Mucosa of descending colon (tissue), 3 donors: ENCODE measurements at regions not wholly inside any gene's neighbourhood (a gene's known extent, or its start where the extent isn't known, plus 50 kb on each side); places are given as distances from the start of the nearest gene placed in this dataset.
"Not testable (repeated sequence)": the region's sequence is repeated elsewhere in the genome, so short reads cannot be mapped to it uniquely, and the experiment has no call there.

ENCODE experiments used
- ATAC-seq: fragments of 200-7000 bp; cut with Tn5 transposase; one replicate; pipeline ENCODE4 v1.9.1; 2020; ENCODE audit warnings: mild to moderate bottlenecking, moderate library complexity
- DNase-seq, 3 donors: peaks; one replicate each; pipeline ENCODE4 v3.0.0-alpha.2; 2020
- H3K36me3 ChIP-seq: fragments of 200-600 bp; one replicate; pipeline ENCODE4 v1.8.0; 2021; ENCODE audit warnings: low read depth, mild to moderate bottlenecking
- H3K4me1 ChIP-seq: fragments of 200-600 bp; one replicate; pipeline ENCODE4 v1.8.0; 2021; ENCODE audit warnings: low read depth, mild to moderate bottlenecking
- H3K4me3 ChIP-seq: fragments of 200-600 bp; one replicate; pipeline ENCODE4 v1.8.0; 2021; ENCODE audit warnings: mild to moderate bottlenecking
- H3K9me3 ChIP-seq: fragments of 200-600 bp; one replicate; pipeline ENCODE4 v1.8.0; 2021; ENCODE audit warnings: mild to moderate bottlenecking
- intact Hi-C, 2 donors: fragments of 100-400 bp; cut with DNase I in 1 of 2; cut with micrococcal nuclease in 1 of 2; formaldehyde crosslinking; loops; one replicate each; pipeline versions ENCODE4 v1.11.0 to v1.11.1; 2022; cut with DNase I, micrococcal nuclease
- TF ChIP-seq, protein P1 (sequence below): fragments of 200-600 bp; IDR thresholded peaks from one replicate; pipeline ENCODE4 v1.8.0; 2022; ENCODE audit warnings: antibody characterized with exemption, mild to moderate bottlenecking
- donor health status: DM: no; HTN: no; CAD: no; lungs with moderate emphysema.
- donor health status: DM: no; HTN: no; CAD: no.
- donor health status: DM: no; HTN: yes; CAD: no.

DNA sequence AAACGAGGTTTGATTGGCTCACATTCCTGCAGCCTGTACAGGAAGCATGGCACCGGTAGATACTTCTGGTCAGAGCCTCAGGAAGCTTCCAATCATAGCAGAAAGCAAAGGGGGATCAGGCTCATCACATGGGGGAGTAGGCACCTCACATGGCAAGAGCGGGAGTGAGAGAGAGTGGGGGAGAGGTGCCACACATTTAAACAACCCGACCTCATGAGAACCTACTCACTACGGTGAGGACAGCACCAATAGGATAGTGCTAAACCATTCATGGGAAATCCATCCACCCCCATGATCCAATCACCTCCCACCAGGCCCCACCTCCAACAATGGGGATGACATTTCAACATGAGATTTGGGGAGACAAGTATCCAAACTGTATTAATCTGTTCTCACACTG is 105.8 kb downstream of the SOCS6 start:
- ATAC-seq (no peak), DNase-seq (no peak)
- H3K4me1 ChIP-seq: no peaks in the 10 kb centered on the region
- H3K9me3 ChIP-seq: no peaks in the 10 kb centered on the region
- no peaks in the 10 kb centered on the region for H3K36me3 ChIP-seq
- no peak overlapping the region for H3K4me3 ChIP-seq
- TF ChIP-seq, protein P1, sequence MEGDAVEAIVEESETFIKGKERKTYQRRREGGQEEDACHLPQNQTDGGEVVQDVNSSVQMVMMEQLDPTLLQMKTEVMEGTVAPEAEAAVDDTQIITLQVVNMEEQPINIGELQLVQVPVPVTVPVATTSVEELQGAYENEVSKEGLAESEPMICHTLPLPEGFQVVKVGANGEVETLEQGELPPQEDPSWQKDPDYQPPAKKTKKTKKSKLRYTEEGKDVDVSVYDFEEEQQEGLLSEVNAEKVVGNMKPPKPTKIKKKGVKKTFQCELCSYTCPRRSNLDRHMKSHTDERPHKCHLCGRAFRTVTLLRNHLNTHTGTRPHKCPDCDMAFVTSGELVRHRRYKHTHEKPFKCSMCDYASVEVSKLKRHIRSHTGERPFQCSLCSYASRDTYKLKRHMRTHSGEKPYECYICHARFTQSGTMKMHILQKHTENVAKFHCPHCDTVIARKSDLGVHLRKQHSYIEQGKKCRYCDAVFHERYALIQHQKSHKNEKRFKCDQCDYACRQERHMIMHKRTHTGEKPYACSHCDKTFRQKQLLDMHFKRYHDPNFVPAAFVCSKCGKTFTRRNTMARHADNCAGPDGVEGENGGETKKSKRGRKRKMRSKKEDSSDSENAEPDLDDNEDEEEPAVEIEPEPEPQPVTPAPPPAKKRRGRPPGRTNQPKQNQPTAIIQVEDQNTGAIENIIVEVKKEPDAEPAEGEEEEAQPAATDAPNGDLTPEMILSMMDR: no peak
- intact Hi-C loops: no loop called here

DNA sequence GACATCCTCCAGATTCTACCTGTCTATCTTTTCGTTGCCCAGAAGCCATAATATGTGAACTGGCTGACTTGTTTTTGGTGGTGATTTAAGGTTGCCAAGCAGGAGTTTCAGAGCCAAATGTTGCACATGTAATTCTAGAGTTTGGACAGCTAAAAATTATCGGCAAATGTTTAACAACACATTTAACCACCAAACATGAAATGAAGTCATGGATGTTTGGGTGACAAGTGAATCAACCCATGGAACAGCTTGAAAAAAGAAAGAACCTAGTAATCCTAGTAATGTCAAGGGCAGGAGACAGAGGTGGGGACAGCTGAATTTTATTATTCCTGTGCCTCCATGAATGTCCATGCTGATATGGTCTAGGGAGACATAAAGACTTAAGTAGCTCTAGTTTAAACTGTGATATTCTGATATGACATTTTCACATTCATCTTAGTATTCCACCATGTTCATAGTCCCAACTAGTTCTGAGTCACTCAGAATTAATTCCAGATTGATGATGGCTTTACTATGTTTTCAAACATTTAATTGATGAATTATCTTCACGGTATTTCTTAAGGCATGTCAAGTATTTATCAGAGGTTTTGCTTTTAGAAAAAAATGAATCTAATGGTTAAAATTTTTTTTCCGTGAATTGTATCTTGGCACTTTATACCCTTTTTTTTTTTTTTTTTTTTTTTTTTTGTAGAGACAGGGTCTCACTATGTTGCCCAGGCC is 101.7 kb downstream of the SOCS6 start:
- TF ChIP-seq, protein P1: no peak
- no peaks in the 10 kb centered on the region for H3K9me3 ChIP-seq
- no peaks in the 10 kb centered on the region for H3K4me1 ChIP-seq
- intact Hi-C loops: no loop called here
- ATAC-seq: no peak
- no peak for DNase-seq
- H3K36me3 ChIP-seq: no peaks in the 10 kb centered on the region
- no peak overlapping the region for H3K4me3 ChIP-seq

DNA sequence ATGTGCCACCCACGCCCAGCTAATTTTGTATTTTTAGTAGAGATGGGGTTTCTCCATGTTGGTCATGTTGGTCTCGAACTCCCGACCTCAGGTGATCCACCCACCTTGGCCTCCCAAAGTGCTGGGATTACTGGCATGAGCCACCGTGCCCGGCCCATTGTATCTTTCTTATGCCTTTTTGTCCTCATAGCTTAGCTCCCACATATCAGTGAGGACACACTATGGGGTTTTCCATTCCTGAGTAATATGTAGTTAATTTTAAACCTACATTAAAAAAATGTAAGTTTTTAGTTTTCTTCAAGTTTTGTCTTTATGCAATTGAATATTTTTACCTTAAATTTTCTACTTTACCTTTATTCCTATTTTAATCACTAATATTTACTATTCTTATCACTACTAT is 100.2 kb downstream of the SOCS6 start:
- ATAC-seq, H3K4me3 ChIP-seq, DNase-seq, H3K9me3 ChIP-seq, intact Hi-C loops, H3K4me1 ChIP-seq, H3K36me3 ChIP-seq: not testable (repeated sequence)

DNA sequence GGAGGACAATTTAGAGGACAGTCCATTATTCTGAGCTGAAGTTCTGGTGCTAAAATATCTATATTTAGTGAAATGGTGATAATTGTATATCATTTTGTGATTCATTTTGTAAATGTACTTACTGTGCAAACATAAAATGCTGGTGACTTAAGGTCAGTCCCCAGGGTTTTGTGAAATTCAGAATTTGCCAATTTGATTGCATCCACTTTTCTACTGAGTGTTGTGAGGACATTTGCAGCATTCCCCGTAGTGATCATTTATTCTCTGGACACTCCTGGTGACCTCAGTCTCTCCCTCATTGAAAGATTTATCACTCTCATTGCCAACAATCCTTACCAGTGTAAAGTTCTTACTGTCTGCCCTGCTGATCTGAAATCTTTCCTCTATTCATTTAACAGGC is 98.2 kb downstream of the SOCS6 start:
- Histone ChIP-seq H3K9me3 (no peaks in the 10 kb centered on the region), H3K4me3 (no peak overlapping the region), H3K4me1 (peaks cover 3% of the 10 kb centered on the region), H3K36me3 (no peaks in the 10 kb centered on the region)
- DNase-seq: no peak
- no peak for ATAC-seq
- intact Hi-C loops: no loop called here
- TF ChIP-seq, protein P1: no peak

DNA sequence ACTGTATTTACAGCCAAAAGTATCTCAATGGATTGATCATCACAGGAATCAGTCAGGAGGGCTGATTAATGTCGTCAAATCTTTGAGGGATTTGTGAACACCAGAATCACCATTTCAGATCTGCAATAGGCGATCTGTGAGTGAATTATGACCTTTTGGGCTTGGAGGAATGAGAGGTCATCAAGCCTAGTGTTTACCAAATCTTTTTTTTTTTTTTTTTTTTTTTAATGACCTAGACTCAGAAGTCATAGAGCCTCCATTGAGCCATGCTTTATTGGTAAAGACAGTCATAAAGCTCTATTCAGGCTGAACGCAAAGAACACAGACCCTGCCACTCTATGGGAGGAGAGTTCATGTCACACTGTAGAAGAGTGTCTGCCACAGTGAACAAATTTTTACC is 97.7 kb downstream of the SOCS6 start:
- intact Hi-C loops: no loop called here
- H3K36me3 ChIP-seq: no peaks in the 10 kb centered on the region
- H3K9me3 ChIP-seq: no peaks in the 10 kb centered on the region
- no peak for ATAC-seq
- peaks cover 3% of the 10 kb centered on the region for H3K4me1 ChIP-seq
- TF ChIP-seq, protein P1: no peak
- no peak for DNase-seq
- H3K4me3 ChIP-seq: no peak overlapping the region

DNA sequence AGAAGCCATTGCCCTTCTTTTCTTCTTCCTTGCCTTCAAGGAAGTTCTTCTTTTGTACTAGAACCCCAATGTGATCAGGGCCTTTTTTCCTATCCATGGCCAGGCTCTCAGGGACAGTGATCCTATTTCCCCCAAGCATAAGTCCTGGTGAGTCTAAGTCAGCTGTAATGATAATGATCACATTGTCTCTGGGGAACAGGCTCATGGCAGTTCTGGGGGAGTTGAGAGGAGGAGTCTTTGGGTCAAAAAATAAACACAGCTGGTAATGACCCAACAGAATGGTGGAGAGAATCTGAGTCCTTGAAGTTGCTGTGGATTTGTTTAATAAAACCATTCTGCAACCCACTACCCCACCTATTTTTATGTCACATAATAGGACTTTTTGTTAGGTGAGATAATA is 96.6 kb downstream of the SOCS6 start:
- Histone ChIP-seq H3K4me3 (no peak overlapping the region), H3K4me1 (peaks cover 8% of the 10 kb centered on the region), H3K9me3 (no peaks in the 10 kb centered on the region), H3K36me3 (no peaks in the 10 kb centered on the region)
- TF ChIP-seq, protein P1: no peak
- intact Hi-C loops: no loop called here
- ATAC-seq (no peak), DNase-seq (no peak)
